Hindlimb muscle (tissue), 1 donor: ENCODE measurements at regions not wholly inside any gene's neighbourhood (a gene's known extent, or its start where the extent isn't known, plus 50 kb on each side); places are given as distances from the start of the nearest gene placed in this dataset.
"Not testable (repeated sequence)": the region's sequence is repeated elsewhere in the genome, so short reads cannot be mapped to it uniquely, and the experiment has no call there.

Source experiments
- DNase-seq: peaks from one replicate; pipeline ENCODE4 v3.0.0-alpha.2; 2013

DNA sequence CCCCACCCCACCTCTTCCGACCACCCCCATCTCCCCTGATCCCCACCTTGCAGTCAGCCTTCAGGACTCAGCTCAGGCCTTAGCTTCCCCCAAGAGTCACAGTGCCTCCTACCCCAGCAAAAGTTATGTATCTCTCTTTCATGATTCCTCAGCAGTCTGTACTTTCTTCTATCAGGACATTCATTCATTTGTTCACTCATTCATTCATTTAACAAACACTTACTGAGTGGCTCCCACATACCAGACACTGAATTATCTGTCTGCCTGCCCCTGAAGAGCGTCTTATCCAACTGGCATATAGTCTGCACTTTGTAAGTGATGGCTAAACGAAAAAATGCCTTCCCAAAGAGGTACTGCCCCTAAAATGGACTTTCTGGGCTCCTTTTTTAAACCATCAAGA, 114.4 kb upstream of the SLC35F3 start:
- DNase-seq = no peak

DNA sequence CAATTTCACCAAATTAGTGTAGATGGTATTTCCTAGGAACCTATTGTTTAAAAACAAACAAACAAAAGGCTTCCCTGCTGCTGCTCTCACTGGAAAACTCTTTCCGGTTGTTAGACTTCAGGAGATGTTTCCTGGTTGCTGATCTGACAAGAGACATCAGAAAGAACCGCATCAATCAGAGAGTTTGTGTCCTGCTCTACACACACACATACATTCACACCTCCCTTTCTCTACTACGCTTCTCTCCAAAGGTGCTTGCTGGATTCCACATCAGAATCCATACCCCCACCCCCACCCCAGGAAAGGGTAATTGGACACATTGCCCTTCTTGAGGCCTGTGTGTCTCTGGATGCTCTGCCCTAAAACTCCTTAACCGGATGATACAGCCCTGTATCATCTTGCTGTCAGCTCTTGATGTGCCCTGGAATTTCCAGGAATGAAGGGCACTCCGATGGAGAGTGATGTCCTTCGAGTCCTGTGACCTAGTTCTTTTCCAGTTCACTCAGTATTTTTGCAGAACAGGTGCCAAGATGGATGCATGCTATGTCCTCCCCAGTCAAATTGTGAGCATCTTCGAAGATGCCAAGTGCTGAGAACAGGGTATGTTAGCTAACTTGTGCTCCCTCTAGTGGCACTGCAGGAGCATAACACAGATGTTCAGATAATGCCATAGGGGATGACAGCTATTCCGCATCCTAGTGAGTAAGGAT, 113.7 kb upstream of the SLC35F3 start:
- peak; percentile 54 for DNase-seq

DNA sequence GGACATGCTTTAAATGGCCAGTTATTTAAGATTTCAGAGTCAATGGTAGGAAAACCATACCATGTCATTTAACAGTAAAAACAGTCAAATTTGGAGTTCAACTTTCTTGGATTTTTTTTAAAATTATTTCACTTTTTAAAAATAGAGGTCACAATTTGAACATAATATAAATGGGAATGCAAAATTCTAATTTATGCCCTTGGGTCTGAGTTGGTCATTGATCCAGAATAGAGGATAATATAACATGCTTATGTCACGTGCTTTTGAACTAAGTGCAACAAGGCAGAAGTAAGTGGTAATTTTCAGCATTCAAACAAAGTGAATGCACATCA, 113.1 kb upstream of the SLC35F3 start:
- DNase-seq = no peak

DNA sequence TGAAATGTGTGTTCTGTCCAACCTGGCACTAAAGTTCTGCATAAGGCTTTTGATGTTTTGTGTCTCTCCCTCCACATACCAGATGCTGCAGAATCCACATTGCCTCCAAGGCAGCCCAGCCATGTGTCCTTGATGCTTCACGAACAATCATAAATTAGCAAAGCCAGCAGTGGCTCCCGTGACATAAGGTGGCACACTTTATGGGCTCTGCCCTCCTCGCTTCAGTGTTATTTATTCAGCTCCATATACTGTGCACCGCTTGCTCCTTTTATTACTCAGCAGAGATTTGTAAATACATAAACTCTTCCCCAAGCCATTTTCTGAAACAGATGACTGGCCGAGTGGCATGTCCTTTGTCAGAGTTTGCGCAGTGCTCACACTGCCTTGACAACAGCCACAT, 112.8 kb upstream of the SLC35F3 start:
- no peak for DNase-seq

DNA sequence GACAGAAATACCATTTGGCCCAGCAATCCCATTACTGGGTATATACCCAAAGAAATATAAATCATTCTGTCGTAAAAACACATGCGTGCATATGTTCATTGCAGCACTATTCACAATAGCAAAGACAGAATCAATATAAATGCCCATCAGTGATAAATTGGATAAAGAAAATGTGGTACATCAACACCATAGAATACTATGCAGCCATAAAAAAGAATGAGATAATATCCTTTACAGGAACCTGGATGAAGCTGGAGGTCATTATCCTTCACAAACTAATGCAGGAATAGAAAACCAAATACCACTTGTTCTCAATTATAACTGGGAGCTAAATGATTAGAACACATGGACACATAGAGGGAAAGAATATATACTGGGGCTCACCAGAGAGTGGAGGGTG, 109.6 kb upstream of the SLC35F3 start:
- no peak for DNase-seq

DNA sequence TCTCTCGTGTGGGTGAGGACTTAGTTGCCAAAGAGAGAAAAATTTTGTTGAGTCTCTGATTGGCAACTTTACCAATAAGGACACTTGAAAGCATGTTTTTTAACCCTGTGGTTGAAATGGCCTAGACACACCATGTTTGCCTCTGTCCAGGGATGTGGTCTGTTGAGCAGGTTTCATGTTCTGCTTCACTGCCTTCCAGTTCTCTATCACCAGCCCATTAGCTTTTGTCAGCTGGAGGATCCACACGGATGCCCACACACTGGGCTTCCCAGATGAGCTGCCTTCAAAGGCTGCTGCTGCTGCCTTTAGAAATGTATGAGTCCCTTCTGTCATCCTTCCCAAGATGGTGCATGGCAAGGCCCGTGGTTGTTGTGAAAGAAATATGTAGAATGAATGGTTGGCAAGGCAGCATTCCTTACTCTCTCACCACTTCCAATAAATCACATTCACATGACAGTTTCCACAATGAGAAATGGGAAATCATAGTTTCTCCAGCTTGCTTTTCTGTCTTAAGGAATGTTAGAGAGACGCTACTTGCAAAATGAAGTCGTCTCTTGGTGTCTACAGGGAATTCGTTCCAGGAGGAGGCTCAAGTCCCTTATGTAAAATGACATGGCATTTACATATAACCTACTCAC, 108.2 kb upstream of the SLC35F3 start:
- DNase-seq = no peak

DNA sequence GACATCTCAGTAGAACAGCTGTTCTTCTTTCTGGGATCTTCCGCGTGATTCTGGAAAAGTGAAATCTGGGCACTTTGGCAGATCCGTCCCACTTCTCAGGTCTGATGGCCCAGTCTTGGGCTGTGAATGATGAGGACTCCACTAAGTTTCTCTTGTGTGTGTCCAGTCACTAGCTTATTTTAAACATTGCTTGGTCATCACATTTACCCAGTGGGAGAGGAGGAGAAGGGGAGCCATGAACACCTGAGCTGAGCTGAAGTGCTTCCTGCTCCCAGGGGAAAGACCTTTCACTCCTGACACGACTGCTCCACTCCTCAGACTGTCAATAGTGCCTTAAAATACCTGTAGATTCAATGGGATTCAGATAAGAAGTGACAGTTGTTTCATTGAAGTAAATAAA, 101.9 kb upstream of the SLC35F3 start:
- DNase-seq = no peak

DNA sequence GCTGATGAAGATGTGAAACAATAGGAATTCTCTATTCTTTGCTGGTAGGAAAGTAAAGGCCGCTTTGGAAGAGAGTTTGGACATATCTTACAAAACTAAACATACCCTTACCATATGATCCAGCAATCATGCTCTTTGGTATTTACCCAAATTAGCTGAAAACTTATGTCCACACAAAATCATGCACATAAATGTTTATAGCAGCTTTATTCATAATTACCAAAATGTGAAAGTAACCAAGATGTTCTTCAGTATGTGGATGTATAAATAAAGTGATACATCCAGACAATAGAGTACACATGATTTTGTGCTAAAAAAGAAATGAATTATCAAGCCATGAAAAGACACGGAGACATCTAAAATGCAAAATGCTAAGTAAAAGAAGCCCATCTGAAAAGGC, 98.7 kb upstream of the SLC35F3 start:
- no peak for DNase-seq

DNA sequence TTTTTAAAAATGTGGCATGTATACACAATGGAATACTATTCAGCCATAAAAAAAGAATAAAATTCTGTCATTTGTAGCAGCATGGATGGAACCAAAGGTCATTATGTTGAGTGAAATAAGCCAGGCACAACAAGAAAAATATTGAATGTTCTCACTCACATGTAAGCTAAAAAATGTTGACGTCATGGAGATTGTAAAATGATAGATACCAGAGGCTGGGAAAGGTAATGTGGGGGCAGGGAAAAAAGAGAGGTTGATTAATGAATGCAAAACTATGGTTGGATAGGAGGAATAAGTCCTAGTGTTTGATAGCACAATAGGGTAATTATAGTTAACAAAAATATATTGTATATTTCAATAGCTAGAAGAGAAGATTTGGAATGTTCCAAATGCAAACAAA, 89.1 kb upstream of the SLC35F3 start:
- no peak for DNase-seq

GRCh38 chr1:233815865-233816264, 88.6 kb upstream of the SLC35F3 start:
- DNase-seq = no peak

DNA sequence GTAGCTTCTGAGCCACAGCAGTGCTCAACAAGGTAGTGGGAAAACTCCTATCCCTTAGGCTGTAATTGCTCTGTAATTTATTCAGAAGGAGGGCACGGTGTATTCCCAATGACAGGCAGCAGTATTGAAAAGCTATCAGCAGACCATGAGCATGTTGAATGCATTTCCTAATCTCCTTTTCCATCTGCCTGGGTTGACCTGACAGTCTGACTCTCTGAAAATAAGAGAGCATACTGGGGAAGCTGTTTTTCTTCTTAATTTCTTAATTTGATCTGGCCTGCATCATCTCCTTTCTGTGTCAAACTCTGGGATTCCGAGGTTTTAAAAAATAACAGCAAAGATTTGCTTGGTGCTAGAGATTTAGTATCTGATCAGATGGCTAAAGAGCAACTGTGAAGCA, 88.1 kb upstream of the SLC35F3 start:
- no peak for DNase-seq

GRCh38 chr1:233819042-233819441, 85.4 kb upstream of the SLC35F3 start:
- DNase-seq = no peak

DNA sequence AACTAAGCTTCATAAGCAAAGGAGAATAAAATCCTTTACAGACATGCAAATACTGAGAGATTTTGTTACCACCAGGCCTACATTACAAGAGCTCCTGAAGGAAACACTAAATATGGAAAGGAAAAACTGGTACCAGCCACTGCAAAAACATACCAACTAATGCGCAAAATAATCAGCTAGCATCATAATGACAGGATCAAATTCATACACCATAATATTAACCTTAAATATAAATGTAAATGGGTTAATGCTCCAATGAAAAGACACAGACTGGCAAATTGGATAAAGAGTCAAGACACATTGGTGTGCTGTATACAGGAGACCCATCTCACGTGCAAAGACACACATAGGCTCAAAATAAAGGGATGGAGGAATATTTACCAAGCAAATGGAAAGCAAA, 80.3 kb upstream of the SLC35F3 start:
- DNase-seq = not testable (repeated sequence)

- DNase-seq = not testable (repeated sequence)
These were observed 76.5 kb upstream of the SLC35F3 start for GRCh38 chr1:233827937-233828336.

GRCh38 chr1:233828480-233828879, 76.0 kb upstream of the SLC35F3 start:
- no peak for DNase-seq

GRCh38 chr1:233834609-233835008, 69.9 kb upstream of the SLC35F3 start:
- DNase-seq = no peak

DNA sequence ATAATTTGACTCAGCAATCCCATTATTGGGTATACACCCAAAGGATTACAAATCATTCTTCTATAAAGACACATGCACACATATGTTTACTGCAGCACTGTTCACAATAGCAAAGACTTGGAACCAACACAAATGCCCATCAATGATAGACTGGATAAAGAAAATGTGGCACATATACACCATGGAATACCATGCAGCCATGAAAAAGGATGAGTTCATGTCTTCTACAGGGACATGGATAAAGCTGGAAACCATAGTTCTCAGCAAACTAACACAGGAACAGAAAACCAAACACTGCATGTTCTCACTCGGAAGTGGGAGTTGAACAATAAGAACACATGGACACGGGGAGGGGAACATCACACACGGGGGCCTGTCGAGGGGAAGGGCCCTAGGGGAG, 66.3 kb upstream of the SLC35F3 start:
- DNase-seq = not testable (repeated sequence)

DNA sequence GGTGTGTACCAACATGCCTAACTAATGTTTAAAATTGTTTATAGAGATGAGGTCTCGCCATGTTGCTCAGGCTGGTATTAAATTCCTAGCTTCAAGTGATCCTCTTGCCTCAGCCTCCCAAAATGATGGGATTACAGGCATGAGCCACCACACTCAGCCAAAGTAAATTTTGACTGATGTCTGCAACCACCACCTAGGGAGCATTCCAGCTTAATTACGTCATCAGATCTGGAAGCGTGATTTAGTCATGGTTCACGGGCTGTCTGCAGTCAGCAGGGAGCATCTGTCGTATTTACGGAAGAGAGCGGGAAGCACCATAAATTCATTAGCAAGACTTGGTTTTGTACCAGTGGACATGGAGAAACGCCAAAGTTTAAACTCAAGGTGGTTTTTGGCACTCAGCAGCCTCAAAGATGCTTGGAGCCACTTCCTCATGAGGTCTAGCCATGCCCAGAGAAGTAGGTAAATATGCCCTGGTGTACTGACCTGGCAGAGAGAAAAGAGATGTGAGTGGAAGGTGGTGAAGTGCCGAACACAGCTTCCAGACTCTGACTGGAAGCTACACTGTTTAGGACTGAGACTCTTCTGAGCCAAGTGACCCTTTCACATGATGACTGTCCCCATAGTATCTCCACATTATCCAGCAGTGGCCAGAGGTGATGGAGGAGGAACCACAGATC, 60.8 kb upstream of the SLC35F3 start:
- no peak for DNase-seq

GRCh38 chr1:233844275-233844674, 60.2 kb upstream of the SLC35F3 start:
- no peak for DNase-seq

GRCh38 chr1:233844692-233845091, 59.8 kb upstream of the SLC35F3 start:
- no peak for DNase-seq
